ENCODE measurements at regions not wholly inside any gene's neighbourhood (a gene's known extent, or its start where the extent isn't known, plus 50 kb on each side); places are given as distances from the start of the nearest gene placed in this dataset.

DNA sequence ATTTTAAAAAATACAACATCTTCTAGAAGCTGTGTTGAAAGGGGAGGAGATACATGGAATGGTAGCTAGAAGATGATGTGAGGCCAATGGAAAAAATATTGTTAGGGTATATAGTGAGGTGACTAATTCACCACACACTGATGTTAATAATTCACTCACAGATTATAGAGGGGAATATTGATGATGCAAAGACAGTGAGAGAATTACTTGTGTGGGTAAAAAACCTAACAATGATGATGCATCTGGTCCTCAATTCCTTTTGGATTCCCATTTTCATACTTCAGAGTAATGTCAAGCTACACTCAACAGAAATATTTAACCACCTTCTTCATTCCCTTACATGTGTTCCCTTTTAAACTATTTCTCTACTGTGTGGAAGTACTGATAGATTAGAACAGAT, 169.5 kb upstream of the DPYD start (continued):
- TF ChIP-seq NBN (IDR thresholded peaks at IDR 0.05), result no peak
- TF ChIP-seq, protein P1, sequence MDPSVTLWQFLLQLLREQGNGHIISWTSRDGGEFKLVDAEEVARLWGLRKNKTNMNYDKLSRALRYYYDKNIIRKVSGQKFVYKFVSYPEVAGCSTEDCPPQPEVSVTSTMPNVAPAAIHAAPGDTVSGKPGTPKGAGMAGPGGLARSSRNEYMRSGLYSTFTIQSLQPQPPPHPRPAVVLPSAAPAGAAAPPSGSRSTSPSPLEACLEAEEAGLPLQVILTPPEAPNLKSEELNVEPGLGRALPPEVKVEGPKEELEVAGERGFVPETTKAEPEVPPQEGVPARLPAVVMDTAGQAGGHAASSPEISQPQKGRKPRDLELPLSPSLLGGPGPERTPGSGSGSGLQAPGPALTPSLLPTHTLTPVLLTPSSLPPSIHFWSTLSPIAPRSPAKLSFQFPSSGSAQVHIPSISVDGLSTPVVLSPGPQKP (IDR thresholded peaks at IDR 0.05; ENCODE audit: low read depth, low read length), result no peak
- TF ChIP-seq FOXK2 (IDR thresholded peaks at IDR 0.05), result no peak
- TF ChIP-seq CHD2 (IDR thresholded peaks at IDR 0.05; ENCODE audit: borderline replicate concordance, low read depth, low read length), result no peak
- TF ChIP-seq, protein P2, sequence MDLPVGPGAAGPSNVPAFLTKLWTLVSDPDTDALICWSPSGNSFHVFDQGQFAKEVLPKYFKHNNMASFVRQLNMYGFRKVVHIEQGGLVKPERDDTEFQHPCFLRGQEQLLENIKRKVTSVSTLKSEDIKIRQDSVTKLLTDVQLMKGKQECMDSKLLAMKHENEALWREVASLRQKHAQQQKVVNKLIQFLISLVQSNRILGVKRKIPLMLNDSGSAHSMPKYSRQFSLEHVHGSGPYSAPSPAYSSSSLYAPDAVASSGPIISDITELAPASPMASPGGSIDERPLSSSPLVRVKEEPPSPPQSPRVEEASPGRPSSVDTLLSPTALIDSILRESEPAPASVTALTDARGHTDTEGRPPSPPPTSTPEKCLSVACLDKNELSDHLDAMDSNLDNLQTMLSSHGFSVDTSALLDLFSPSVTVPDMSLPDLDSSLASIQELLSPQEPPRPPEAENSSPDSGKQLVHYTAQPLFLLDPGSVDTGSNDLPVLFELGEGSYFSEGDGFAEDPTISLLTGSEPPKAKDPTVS (IDR thresholded peaks at IDR 0.05; ENCODE audit: low read depth, low read length), result no peak
- TF ChIP-seq, protein P3, sequence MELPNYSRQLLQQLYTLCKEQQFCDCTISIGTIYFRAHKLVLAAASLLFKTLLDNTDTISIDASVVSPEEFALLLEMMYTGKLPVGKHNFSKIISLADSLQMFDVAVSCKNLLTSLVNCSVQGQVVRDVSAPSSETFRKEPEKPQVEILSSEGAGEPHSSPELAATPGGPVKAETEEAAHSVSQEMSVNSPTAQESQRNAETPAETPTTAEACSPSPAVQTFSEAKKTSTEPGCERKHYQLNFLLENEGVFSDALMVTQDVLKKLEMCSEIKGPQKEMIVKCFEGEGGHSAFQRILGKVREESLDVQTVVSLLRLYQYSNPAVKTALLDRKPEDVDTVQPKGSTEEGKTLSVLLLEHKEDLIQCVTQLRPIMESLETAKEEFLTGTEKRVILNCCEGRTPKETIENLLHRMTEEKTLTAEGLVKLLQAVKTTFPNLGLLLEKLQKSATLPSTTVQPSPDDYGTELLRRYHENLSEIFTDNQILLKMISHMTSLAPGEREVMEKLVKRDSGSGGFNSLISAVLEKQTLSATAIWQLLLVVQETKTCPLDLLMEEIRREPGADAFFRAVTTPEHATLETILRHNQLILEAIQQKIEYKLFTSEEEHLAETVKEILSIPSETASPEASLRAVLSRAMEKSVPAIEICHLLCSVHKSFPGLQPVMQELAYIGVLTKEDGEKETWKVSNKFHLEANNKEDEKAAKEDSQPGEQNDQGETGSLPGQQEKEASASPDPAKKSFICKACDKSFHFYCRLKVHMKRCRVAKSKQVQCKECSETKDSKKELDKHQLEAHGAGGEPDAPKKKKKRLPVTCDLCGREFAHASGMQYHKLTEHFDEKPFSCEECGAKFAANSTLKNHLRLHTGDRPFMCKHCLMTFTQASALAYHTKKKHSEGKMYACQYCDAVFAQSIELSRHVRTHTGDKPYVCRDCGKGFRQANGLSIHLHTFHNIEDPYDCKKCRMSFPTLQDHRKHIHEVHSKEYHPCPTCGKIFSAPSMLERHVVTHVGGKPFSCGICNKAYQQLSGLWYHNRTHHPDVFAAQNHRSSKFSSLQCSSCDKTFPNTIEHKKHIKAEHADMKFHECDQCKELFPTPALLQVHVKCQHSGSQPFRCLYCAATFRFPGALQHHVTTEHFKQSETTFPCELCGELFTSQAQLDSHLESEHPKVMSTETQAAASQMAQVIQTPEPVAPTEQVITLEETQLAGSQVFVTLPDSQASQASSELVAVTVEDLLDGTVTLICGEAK (IDR thresholded peaks at IDR 0.05; ENCODE audit: borderline replicate concordance), result no peak
- no peak for TF ChIP-seq MTA2 (IDR thresholded peaks at IDR 0.05; ENCODE audit: low read depth)

GRCh38 chr1:98088381-98088780, 167.5 kb upstream of the DPYD start:
- no peaks in the 10 kb centered on the region for H4K20me1 ChIP-seq (ENCODE audit: control insufficient read depth, insufficient read depth)
- no peak overlapping the region for H3K4me2 ChIP-seq (ENCODE audit: control insufficient read depth, insufficient read depth)
- H3K79me2 ChIP-seq (ENCODE audit: control insufficient read depth, insufficient read depth, low read length), result no peaks in the 10 kb centered on the region
- H3K4me1 ChIP-seq (ENCODE audit: control insufficient read depth, insufficient read depth, low read length), result no peaks in the 10 kb centered on the region
- H3K27ac ChIP-seq (ENCODE audit: control insufficient read depth, insufficient read depth), result no peak overlapping the region
- in situ Hi-C loops (cut with MboI), result no loop called here
- SMC1A ChIA-PET (ENCODE audit: uncharacterized antibody, unreplicated experiment), result no interaction called here
- no peak overlapping the region for H3K4me3 ChIP-seq
- RAD21 ChIA-PET (ENCODE audit: unreplicated experiment), result no interaction called here
- H3K36me3 ChIP-seq (ENCODE audit: control insufficient read depth in 2 of 2, insufficient read depth in 2 of 2, low read length in 1 of 2), result no peaks in the 10 kb centered on the region
- POLR2A ChIA-PET, result no interaction called here
- 54% methylated on average over 3 of the region's 3 CpGs for WGBS (ENCODE audit: insufficient coverage, insufficient replicate concordance, low lambda C conversion rate, missing lambda C conversion rate)
- CTCF ChIA-PET, result no interaction called here
- DNase-seq (ENCODE audit: low read depth, low spot score), result no peak
- FAIRE-seq, result no peak
- no peak overlapping the region for H3K9ac ChIP-seq (ENCODE audit: control insufficient read depth, insufficient read depth, low read length)
- H3K9me3 ChIP-seq (replicated peaks; ENCODE audit: control insufficient read depth, insufficient read depth, low read length), result no peaks in the 10 kb centered on the region
- H2AFZ ChIP-seq (ENCODE audit: control insufficient read depth, low read depth, low read length), result no peak overlapping the region
- H3K27me3 ChIP-seq (replicated peaks in 1 of 2; ENCODE audit: control insufficient read depth in 2 of 2, insufficient read depth in 2 of 2, low read length in 1 of 2), result no peaks in the 10 kb centered on the region
- intact Hi-C loops (cut with micrococcal nuclease; ENCODE audit: unreplicated experiment), result no loop called here
- BruUV-seq (replicated peaks), result no TSS peak
- no peak for ATAC-seq
- TF ChIP-seq POLR2AphosphoS5 (IDR thresholded peaks at IDR 0.05; ENCODE audit: low read length), result no peak
- TF ChIP-seq, protein P4, sequence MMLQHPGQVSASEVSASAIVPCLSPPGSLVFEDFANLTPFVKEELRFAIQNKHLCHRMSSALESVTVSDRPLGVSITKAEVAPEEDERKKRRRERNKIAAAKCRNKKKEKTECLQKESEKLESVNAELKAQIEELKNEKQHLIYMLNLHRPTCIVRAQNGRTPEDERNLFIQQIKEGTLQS (IDR thresholded peaks at IDR 0.05; ENCODE audit: borderline replicate concordance, extremely low read depth, low read depth, low read length), result no peak
- no peak for TF ChIP-seq ZZZ3 (IDR thresholded peaks at IDR 0.05; ENCODE audit: control insufficient read depth, insufficient read length, low read depth)
- no peak for TF ChIP-seq RBBP5 (conservative IDR thresholded peaks at IDR 0.05)
- TF ChIP-seq, protein P5, sequence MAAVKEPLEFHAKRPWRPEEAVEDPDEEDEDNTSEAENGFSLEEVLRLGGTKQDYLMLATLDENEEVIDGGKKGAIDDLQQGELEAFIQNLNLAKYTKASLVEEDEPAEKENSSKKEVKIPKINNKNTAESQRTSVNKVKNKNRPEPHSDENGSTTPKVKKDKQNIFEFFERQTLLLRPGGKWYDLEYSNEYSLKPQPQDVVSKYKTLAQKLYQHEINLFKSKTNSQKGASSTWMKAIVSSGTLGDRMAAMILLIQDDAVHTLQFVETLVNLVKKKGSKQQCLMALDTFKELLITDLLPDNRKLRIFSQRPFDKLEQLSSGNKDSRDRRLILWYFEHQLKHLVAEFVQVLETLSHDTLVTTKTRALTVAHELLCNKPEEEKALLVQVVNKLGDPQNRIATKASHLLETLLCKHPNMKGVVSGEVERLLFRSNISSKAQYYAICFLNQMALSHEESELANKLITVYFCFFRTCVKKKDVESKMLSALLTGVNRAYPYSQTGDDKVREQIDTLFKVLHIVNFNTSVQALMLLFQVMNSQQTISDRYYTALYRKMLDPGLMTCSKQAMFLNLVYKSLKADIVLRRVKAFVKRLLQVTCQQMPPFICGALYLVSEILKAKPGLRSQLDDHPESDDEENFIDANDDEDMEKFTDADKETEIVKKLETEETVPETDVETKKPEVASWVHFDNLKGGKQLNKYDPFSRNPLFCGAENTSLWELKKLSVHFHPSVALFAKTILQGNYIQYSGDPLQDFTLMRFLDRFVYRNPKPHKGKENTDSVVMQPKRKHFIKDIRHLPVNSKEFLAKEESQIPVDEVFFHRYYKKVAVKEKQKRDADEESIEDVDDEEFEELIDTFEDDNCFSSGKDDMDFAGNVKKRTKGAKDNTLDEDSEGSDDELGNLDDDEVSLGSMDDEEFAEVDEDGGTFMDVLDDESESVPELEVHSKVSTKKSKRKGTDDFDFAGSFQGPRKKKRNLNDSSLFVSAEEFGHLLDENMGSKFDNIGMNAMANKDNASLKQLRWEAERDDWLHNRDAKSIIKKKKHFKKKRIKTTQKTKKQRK (IDR thresholded peaks at IDR 0.05; ENCODE audit: low read depth, low read length), result no peak

Measured in GM12878 (cell line).